ENCODE measurements at regions not wholly inside any gene's neighbourhood (a gene's known extent, or its start where the extent isn't known, plus 50 kb on each side); places are given as distances from the start of the nearest gene placed in this dataset.

DNA sequence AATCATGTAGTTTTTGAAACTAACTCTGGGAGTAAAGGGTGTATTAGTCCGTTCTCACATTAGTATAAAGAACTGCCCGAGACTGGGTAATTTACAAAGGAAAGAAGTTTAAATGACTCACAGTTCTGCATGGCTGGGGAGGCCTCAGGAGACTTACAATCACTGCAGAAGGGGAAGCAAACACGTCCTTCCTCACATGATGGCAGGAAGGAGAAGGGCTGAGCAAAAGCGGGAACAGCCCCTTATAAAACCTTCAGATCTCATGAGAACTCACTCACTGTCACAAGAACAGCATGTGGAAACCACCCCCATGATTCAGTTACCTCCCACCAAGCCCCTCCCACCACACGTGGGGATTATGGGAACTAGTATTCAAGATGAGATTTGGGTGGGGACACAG lies 256.5 kb upstream of the TNRC6C start:
- TF ChIP-seq, protein P1, sequence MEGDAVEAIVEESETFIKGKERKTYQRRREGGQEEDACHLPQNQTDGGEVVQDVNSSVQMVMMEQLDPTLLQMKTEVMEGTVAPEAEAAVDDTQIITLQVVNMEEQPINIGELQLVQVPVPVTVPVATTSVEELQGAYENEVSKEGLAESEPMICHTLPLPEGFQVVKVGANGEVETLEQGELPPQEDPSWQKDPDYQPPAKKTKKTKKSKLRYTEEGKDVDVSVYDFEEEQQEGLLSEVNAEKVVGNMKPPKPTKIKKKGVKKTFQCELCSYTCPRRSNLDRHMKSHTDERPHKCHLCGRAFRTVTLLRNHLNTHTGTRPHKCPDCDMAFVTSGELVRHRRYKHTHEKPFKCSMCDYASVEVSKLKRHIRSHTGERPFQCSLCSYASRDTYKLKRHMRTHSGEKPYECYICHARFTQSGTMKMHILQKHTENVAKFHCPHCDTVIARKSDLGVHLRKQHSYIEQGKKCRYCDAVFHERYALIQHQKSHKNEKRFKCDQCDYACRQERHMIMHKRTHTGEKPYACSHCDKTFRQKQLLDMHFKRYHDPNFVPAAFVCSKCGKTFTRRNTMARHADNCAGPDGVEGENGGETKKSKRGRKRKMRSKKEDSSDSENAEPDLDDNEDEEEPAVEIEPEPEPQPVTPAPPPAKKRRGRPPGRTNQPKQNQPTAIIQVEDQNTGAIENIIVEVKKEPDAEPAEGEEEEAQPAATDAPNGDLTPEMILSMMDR (IDR thresholded peaks at IDR 0.05; ENCODE audit: low read depth, low read length, poor library complexity, severe bottlenecking), result no peak
- no peak for TF ChIP-seq EZH2phosphoT487 (IDR thresholded peaks at IDR 0.05; ENCODE audit: borderline replicate concordance, low read length)
